NCI-H82 treated with DMSO at 0.1 percent for 48 hours (cell line): ENCODE measurements at regions not wholly inside any gene's neighbourhood (a gene's known extent, or its start where the extent isn't known, plus 50 kb on each side); places are given as distances from the start of the nearest gene placed in this dataset.

Experiments
- DNase-seq: peaks from one replicate; lab custom pipeline; 2025; ENCODE audit not compliant: unreplicated experiment; lab: John Stamatoyannopoulos, UW

- no peak for DNase-seq
Measured at GRCh38 chr10:117669122-117669521, 126.6 kb downstream of the EMX2 start.

GRCh38 chr10:117670116-117670904, 127.8 kb downstream of the EMX2 start:
- no peak for DNase-seq

DNA sequence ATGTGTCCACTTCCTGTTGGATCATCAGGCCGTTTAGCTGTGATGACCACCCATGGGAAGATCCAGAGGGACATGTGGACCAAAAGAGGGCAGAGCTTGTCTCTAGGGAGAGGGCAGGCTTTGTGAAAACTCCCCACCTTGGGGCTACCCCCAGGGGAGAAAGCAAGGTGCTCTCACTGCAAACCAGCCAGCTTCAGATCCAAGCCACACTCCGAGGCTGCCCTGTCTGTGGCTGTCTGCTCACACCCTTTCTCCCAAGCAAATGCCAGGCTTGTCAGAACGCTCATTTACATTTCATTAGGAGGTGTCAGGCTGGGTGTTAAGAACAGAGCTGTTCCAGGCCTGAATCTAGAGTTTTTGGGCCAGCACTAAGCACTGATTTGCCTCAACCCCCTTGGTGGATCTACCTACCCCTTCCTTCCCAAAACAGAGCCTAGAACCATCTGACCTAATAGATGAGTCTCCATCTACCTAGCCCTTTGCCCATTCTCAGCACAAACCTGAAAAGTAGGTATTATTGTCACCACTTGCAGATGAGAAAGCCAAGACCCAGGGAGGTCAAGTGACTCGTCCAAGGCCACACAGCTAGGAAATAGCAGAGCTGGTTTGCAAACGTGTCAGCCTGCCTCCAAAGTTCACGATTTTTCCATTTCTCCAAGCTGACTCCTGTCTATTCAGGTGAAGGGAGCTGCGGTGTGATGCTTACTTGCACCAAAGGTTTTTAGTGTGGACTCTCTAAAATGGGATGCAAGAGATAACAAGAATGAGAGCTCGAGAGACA, 130.9 kb downstream of the EMX2 start:
- DNase-seq = no peak

DNA sequence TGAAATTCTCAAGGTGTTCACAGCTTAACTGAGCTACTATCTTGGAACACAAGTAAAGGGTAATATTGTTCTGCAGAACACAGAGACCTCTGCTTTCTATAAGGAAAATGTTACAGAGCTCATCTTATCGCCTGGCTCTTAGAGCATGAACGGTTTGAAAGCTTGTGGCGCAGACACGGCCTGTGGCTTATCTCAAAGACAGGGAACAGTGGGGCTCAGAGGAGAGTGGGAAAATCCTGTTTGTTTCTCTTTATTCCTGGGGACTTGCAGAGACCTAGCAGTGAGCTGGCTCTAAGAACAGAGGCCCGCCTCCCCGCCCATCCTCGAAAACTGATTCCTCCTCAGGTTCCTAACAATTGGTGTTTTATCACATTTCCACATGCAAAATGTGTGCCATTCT, 131.7 kb downstream of the EMX2 start:
- DNase-seq = no peak

DNA sequence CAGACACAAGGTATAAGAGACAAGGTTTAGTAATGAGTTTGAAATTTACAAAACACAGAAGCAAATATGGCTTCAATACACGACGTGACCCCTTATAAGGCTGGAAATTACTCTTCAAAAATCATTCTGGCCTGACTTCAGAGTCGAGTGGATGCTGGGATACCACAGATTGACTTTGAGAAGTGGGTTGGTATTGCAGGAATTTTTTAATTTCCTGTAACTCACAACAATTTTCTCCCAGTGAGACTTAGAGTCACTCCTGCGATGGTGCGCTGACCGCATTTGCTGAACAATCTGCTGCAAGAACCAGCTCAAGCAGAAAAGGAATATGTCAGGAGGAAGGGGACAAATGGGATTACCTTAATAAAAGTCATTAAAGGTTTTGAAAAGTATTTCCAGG, 132.1 kb downstream of the EMX2 start:
- no peak for DNase-seq

- DNase-seq = no peak
Measured at GRCh38 chr10:117675514-117676055, 133.0 kb downstream of the EMX2 start.

GRCh38 chr10:117677239-117677638, 134.7 kb downstream of the EMX2 start:
- no peak for DNase-seq

DNA sequence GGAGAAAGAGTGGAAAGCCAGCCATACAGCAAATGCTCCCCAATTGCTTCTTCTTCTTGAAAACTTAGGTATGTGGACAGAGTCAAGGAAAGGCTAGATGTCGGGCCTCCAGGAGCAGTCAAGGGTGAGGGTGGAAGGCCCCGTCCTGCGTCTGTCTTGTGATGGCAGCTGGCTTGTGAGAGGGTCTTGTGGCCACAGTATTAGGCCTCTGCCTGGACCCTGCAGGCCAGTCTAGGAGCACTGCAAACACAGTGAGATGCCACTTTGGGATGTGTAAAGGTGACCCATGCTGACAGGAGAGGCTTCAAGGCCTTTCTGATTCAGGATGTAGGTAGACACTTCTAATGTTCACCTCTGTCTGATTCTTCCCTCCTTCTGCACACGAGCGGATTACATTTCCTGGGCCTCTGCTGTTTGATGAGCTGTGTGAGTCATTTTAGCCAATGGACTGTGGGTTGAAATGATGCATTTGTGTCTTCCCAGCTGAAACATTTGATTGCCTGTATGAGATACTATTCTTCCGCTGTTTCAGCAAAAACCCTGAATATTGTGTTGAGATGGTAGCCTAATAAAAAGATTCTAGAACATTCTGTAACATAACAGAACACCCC, 135.4 kb downstream of the EMX2 start:
- DNase-seq = no peak

- DNase-seq = no peak
Measured at GRCh38 chr10:117680601-117681000, 138.1 kb downstream of the EMX2 start.

GRCh38 chr10:117681104-117681503, 138.6 kb downstream of the EMX2 start:
- no peak for DNase-seq

DNA sequence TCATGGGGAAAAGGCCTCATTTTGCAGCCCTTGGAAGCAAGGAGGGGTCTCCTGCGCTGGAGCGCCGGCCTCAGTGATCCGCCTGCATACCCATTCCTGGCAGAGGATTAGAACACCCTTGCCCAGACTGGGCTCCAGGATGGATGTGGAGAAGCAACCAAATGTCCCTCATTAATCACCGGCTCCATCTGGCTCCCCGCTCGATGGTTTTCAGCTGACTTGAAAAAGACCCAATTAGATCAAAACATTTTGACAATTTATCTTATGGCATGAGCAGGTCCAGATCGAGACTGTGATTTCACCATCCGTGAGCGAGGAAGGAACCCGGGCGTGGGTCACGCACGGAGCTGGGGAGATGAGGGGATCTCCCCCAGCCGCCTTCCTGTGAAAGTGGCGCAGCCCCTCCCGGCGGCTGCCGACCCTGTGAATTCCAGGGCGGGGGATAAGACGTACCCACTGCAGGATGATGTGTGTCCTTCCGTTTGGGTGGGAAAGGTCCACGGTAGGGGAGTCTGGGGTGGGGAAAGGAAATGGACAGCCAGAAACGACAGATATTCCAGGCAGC, 141.6 kb downstream of the EMX2 start:
- no peak for DNase-seq

GRCh38 chr10:117684672-117685211, 142.2 kb downstream of the EMX2 start:
- DNase-seq = no peak

- DNase-seq = no peak
Measured at GRCh38 chr10:117685431-117685830, 142.9 kb downstream of the EMX2 start.

GRCh38 chr10:117686606-117687005, 144.1 kb downstream of the EMX2 start:
- no peak for DNase-seq

- no peak for DNase-seq
Measured at GRCh38 chr10:117688358-117688757, 145.8 kb downstream of the EMX2 start.

GRCh38 chr10:117689566-117689965, 147.0 kb downstream of the EMX2 start:
- DNase-seq = no peak

DNA sequence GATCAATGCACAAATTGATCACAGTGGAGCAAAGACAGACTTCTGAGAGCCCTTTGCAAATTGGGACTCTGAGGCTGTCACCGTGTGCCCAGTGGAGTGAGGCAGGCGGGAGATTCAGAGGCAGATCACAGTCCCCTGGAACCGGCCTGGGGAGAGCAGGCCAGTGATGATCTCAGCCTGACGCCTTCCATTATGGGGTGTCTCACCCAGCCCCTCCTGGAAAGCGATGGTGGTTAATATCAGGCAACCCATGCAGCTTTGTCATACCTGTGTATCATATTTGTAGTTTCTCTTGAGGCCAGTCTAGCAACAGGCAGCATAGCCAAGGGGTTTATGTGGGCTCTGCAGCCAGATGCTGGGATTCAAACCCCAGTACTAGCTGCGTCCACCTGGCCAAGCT, 147.8 kb downstream of the EMX2 start:
- DNase-seq = no peak

DNA sequence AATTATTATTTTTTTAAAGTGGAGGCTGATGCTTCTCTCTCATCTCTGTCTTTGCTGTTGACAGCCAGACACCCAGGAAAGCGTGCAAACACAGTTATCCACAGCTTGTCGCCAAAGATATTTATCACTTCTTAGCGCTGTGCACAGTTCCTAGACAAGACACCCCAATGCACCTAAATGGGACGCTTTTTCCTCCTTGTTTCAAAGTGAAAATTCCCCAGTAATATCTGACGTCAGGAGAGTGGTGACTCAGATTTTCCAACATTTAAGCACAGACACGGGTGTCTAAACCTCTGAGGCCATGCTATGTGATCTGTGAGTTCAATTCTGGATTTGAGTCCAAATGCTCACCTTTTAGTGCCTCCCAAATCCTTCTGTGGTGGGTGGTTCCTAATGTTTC, 151.6 kb downstream of the EMX2 start:
- DNase-seq = no peak

DNA sequence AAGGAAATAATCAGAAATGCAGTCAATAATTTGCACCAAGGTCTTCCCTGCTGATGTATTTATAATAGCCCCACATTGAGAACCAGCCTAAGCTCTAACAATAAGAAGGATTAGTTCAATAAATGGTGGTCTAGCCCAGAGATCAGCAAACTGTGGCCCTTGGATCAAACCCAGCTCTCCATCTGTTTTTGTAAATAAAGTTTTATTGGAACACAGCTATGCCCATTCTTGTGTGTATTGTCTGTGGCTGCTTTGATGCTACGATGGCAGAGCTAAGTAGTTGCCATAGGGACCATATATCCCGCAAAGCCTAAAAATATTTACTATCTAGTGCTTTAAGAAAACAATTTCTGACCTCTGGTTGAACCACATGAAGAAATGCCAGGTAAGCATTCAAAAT, 154.9 kb downstream of the EMX2 start:
- no peak for DNase-seq

- DNase-seq = no peak
Measured at GRCh38 chr10:117698809-117699208, 156.3 kb downstream of the EMX2 start.

DNA sequence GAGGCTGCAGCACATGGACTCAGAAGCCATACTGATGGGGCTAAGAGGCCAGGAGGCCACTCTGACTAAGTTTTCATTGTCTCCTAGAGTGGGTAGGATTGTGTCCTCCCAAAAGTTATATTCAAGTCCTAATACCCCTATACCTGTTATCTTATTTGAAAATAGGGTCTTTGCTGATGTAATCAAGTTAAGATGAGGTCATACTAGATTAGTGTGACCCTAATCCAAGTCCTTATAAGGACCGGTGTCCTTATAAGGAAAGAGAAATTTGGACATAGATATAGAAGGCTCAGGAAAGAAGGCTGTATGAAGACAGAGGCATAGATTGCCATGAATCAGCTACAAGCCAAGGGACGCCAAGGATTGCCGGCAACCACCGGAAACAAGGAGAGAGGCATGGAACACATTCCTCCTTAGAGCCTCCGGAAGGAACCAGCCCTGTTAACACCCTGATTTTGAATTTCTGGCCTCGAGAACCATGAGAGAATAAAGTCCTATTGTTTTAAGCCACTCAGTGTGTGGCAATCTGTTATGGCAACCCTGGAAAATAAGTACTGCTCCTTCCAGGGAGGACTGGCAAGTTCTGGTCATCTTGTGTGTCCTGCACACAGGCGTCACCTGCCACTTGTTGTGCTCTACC, 157.0 kb downstream of the EMX2 start:
- no peak for DNase-seq
